NT2/D1 (cell line): ENCODE measurements at regions not wholly inside any gene's neighbourhood (a gene's known extent, or its start where the extent isn't known, plus 50 kb on each side); places are given as distances from the start of the nearest gene placed in this dataset.

Experiments used
- YY1 ChIP-seq: IDR thresholded peaks from 2 replicates; pipeline ENCODE4 v1.6.1; 2011; ENCODE audit not compliant: insufficient read length, insufficient read depth
- ZNF274 ChIP-seq: IDR thresholded peaks from 2 replicates; pipeline ENCODE4 v1.6.1; 2011; ENCODE audit warnings: mild to moderate bottlenecking, low read depth, low read length

DNA sequence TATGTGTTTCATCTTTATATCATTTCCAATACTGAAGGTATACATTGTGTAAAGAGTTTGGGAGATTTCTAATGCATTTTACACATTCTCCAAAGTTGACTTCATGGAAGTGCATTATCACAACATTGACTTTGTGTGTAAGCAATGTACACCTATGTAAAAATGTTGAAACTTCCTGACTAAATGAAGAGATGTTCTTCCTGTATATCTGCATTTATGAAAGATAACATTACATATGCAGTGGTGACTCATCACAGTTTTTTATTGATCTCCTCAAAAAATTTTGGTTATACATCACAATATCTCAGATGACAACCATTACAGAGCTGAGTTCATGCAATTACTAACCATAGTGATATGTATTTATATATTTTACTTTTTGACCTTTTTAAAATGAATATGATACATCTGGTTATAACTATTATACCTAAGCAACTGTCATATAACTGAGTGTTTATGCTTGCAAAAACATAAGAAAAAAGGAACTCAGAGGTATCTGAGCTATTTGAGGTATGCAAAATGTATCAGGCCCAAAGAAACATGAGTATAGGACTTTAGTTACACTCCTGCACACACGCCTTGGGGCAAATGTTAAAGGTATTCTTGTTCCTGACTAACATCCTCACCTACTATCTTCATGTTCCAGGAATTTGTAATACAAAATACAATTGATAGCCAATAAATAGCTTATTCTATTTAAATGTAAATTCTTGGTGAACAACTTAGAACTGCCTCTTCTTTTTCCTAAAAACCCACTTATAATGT is 88.2 kb upstream of the OLFM3 start:
- TF ChIP-seq ZNF274 (no peak), YY1 (no peak)
